ENCODE measurements at regions not wholly inside any gene's neighbourhood (a gene's known extent, or its start where the extent isn't known, plus 50 kb on each side); places are given as distances from the start of the nearest gene placed in this dataset.
"Not testable (repeated sequence)": the region's sequence is repeated elsewhere in the genome, so short reads cannot be mapped to it uniquely, and the experiment has no call there.

- TF ChIP-seq CTCF (IDR thresholded peaks at IDR 0.05; ENCODE audit: low read depth, low read length) = no peak
- DNase-seq = no peak
- Histone ChIP-seq H3K9me3 (ENCODE audit: severe bottlenecking) (no peaks in the 10 kb centered on the region), H3K27me3 (ENCODE audit: insufficient read depth, low read depth, severe bottlenecking) (no peaks in the 10 kb centered on the region), H3K27ac (no peak overlapping the region), H3K36me3 (no peaks in the 10 kb centered on the region), H3K4me3 (ENCODE audit: low read depth, low read length) (no peak overlapping the region)
Measured at GRCh38 chr2:199197448-199197847, 260.3 kb downstream of the SATB2 start.

GRCh38 chr2:199196686-199197085 lies 261.1 kb downstream of the SATB2 start:
- DNase-seq = no peak
- no peaks in the 10 kb centered on the region for H3K9me3 ChIP-seq (ENCODE audit: severe bottlenecking)
- H3K27ac ChIP-seq = no peak overlapping the region
- no peaks in the 10 kb centered on the region for H3K27me3 ChIP-seq (ENCODE audit: insufficient read depth, low read depth, severe bottlenecking)
- no peaks in the 10 kb centered on the region for H3K36me3 ChIP-seq
- TF ChIP-seq CTCF (IDR thresholded peaks at IDR 0.05; ENCODE audit: low read depth, low read length) = no peak
- H3K4me3 ChIP-seq (ENCODE audit: low read depth, low read length) = no peak overlapping the region

- Histone ChIP-seq H3K36me3 (no peaks in the 10 kb centered on the region), H3K27ac (no peak overlapping the region), H3K27me3 (ENCODE audit: insufficient read depth, low read depth, severe bottlenecking) (no peaks in the 10 kb centered on the region), H3K9me3 (ENCODE audit: severe bottlenecking) (no peaks in the 10 kb centered on the region), H3K4me3 (ENCODE audit: low read depth, low read length) (no peak overlapping the region)
- no peak for DNase-seq
- no peak for TF ChIP-seq CTCF (IDR thresholded peaks at IDR 0.05; ENCODE audit: low read depth, low read length)
Measured at GRCh38 chr2:199195927-199196502, 261.7 kb downstream of the SATB2 start.

- Histone ChIP-seq H3K36me3 (no peaks in the 10 kb centered on the region), H3K27me3 (ENCODE audit: insufficient read depth, low read depth, severe bottlenecking) (no peaks in the 10 kb centered on the region), H3K27ac (no peak overlapping the region), H3K4me3 (ENCODE audit: low read depth, low read length) (no peak overlapping the region), H3K9me3 (ENCODE audit: severe bottlenecking) (no peaks in the 10 kb centered on the region)
- TF ChIP-seq CTCF (IDR thresholded peaks at IDR 0.05; ENCODE audit: low read depth, low read length) = no peak
- DNase-seq = no peak
Measured at GRCh38 chr2:199191461-199191860, 266.3 kb downstream of the SATB2 start.

- no peak overlapping the region for H3K4me3 ChIP-seq (ENCODE audit: low read depth, low read length)
- H3K27ac ChIP-seq = no peak overlapping the region
- TF ChIP-seq CTCF (IDR thresholded peaks at IDR 0.05; ENCODE audit: low read depth, low read length) = no peak
Measured at GRCh38 chr2:199189229-199189628, 268.5 kb downstream of the SATB2 start.

GRCh38 chr2:199186301-199186751 lies 271.4 kb downstream of the SATB2 start:
- H3K4me3 ChIP-seq (ENCODE audit: low read depth, low read length) = no peak overlapping the region
- H3K9me3 ChIP-seq (ENCODE audit: severe bottlenecking) = no peaks in the 10 kb centered on the region
- H3K27me3 ChIP-seq (ENCODE audit: insufficient read depth, low read depth, severe bottlenecking) = no peaks in the 10 kb centered on the region
- no peak overlapping the region for H3K27ac ChIP-seq
- H3K36me3 ChIP-seq = no peaks in the 10 kb centered on the region
- DNase-seq = no peak
- TF ChIP-seq CTCF (IDR thresholded peaks at IDR 0.05; ENCODE audit: low read depth, low read length) = no peak

More at GRCh38 chr2:199189229-199189628, 268.5 kb downstream of the SATB2 start:
- no peak for DNase-seq
- Histone ChIP-seq H3K36me3 (no peaks in the 10 kb centered on the region), H3K9me3 (ENCODE audit: severe bottlenecking) (no peaks in the 10 kb centered on the region), H3K27me3 (ENCODE audit: insufficient read depth, low read depth, severe bottlenecking) (no peaks in the 10 kb centered on the region)

GRCh38 chr2:199185174-199185573 lies 272.6 kb downstream of the SATB2 start:
- not testable (repeated sequence) for H3K36me3 ChIP-seq; DNase-seq; H3K27ac ChIP-seq; H3K9me3 ChIP-seq (ENCODE audit: severe bottlenecking); H3K4me3 ChIP-seq (ENCODE audit: low read depth, low read length); H3K27me3 ChIP-seq (ENCODE audit: insufficient read depth, low read depth, severe bottlenecking)
